Fibroblast of pulmonary artery (primary cell): ENCODE measurements at regions not wholly inside any gene's neighbourhood (a gene's known extent, or its start where the extent isn't known, plus 50 kb on each side); places are given as distances from the start of the nearest gene placed in this dataset.
A peak's percentile ranks its signal among the peaks of the same experiment; 100 is the strongest.

ENCODE experiments used
- DNase-seq: peaks from one replicate; pipeline ENCODE4 v3.0.0-alpha.2; 2010; ENCODE audit warnings: low read depth
- H3K4me3 ChIP-seq: replicated peaks from 2 replicates; pipeline ENCODE4 v1.5.1; 2011; ENCODE audit warnings: low read depth, mild to moderate bottlenecking, control low read depth, low read length, moderate library complexity
- CTCF ChIP-seq: IDR thresholded peaks from 2 replicates; pipeline ENCODE4 v1.5.1; 2011; ENCODE audit warnings: mild to moderate bottlenecking, control low read depth, low read length, inconsistent platforms; ENCODE audit errors: missing control alignments

- no peak overlapping the region for H3K4me3 ChIP-seq
- no peak for TF ChIP-seq CTCF
- peak; percentile 8 for DNase-seq
Observed at GRCh38 chr3:18027161-18027939, 284.9 kb upstream of the TBC1D5 start.

GRCh38 chr3:18024715-18025114 is 282.3 kb upstream of the TBC1D5 start:
- no peak overlapping the region for H3K4me3 ChIP-seq
- no peak for DNase-seq
- no peak for TF ChIP-seq CTCF

GRCh38 chr3:18019161-18019495 is 276.7 kb upstream of the TBC1D5 start:
- no peak for DNase-seq
- no peak for TF ChIP-seq CTCF
- no peak overlapping the region for H3K4me3 ChIP-seq

GRCh38 chr3:18018491-18019160 is 276.2 kb upstream of the TBC1D5 start:
- TF ChIP-seq CTCF, result no peak
- no peak for DNase-seq
- H3K4me3 ChIP-seq, result no peak overlapping the region

- no peak overlapping the region for H3K4me3 ChIP-seq
- DNase-seq, result no peak
- TF ChIP-seq CTCF, result no peak
Observed at GRCh38 chr3:18016366-18016765, 273.9 kb upstream of the TBC1D5 start.

GRCh38 chr3:18012933-18013332 is 270.5 kb upstream of the TBC1D5 start:
- TF ChIP-seq CTCF, result no peak
- DNase-seq, result no peak

GRCh38 chr3:18012436-18012835 is 270.0 kb upstream of the TBC1D5 start:
- TF ChIP-seq CTCF, result no peak

More at GRCh38 chr3:18012933-18013332, 270.5 kb upstream of the TBC1D5 start:
- no peak overlapping the region for H3K4me3 ChIP-seq

More at GRCh38 chr3:18012436-18012835, 270.0 kb upstream of the TBC1D5 start:
- DNase-seq, result no peak
- H3K4me3 ChIP-seq, result no peak overlapping the region
